ENCODE measurements at regions not wholly inside any gene's neighbourhood (a gene's known extent, or its start where the extent isn't known, plus 50 kb on each side); places are given as distances from the start of the nearest gene placed in this dataset.

- Histone ChIP-seq H3K9me3 (ENCODE audit: low read length) (no peaks in the 10 kb centered on the region), H3K27me3 (ENCODE audit: insufficient read depth, low read length) (no peaks in the 10 kb centered on the region), H4K20me1 (ENCODE audit: insufficient read depth, low read length) (no peaks in the 10 kb centered on the region), H3K4me1 (ENCODE audit: insufficient read depth, low read length, severe bottlenecking) (no peaks in the 10 kb centered on the region), H2AFZ (ENCODE audit: low read length) (no peak overlapping the region), H3K9me2 (ENCODE audit: low read depth, low read length) (no peaks in the 10 kb centered on the region), H3K36me3 (ENCODE audit: insufficient read depth, low read length) (no peaks in the 10 kb centered on the region), H3K4me3 (ENCODE audit: low read depth, low read length, poor library complexity, severe bottlenecking) (no peak overlapping the region), H3K4me2 (ENCODE audit: low read length) (no peak overlapping the region), H3K9ac (ENCODE audit: low read length) (no peak overlapping the region), H3K27ac (ENCODE audit: low read depth, low read length, poor library complexity, severe bottlenecking) (no peak overlapping the region), H3K79me2 (ENCODE audit: insufficient read depth, low read length) (no peaks in the 10 kb centered on the region), H3F3A (ENCODE audit: insufficient read depth, low read length) (no peaks in the 10 kb centered on the region)
- TF ChIP-seq CTCF (IDR thresholded peaks at IDR 0.05; ENCODE audit: low read length) (no peak), EZH2 (IDR thresholded peaks at IDR 0.05; ENCODE audit: borderline replicate concordance, low read length) (no peak)
These were observed 282.4 kb downstream of the ZNF326 start for GRCh38 chr1:90277270-90277669.

GRCh38 chr1:90274376-90274775 is 279.5 kb downstream of the ZNF326 start:
- Histone ChIP-seq H3K9me3 (ENCODE audit: low read length) (no peaks in the 10 kb centered on the region), H3K4me3 (ENCODE audit: low read depth, low read length, poor library complexity, severe bottlenecking) (no peak overlapping the region), H3K4me2 (ENCODE audit: low read length) (no peak overlapping the region), H3K9me2 (ENCODE audit: low read depth, low read length) (no peaks in the 10 kb centered on the region), H3K4me1 (ENCODE audit: insufficient read depth, low read length, severe bottlenecking) (no peaks in the 10 kb centered on the region), H3K79me2 (ENCODE audit: insufficient read depth, low read length) (no peaks in the 10 kb centered on the region), H3K27ac (ENCODE audit: low read depth, low read length, poor library complexity, severe bottlenecking) (no peak overlapping the region), H3F3A (ENCODE audit: insufficient read depth, low read length) (no peaks in the 10 kb centered on the region), H3K27me3 (ENCODE audit: insufficient read depth, low read length) (no peaks in the 10 kb centered on the region), H4K20me1 (ENCODE audit: insufficient read depth, low read length) (no peaks in the 10 kb centered on the region), H3K9ac (ENCODE audit: low read length) (no peak overlapping the region), H3K36me3 (ENCODE audit: insufficient read depth, low read length) (no peaks in the 10 kb centered on the region), H2AFZ (ENCODE audit: low read length) (no peak overlapping the region)
- TF ChIP-seq CTCF (IDR thresholded peaks at IDR 0.05; ENCODE audit: low read length), result no peak
- TF ChIP-seq EZH2 (IDR thresholded peaks at IDR 0.05; ENCODE audit: borderline replicate concordance, low read length), result no peak

- Histone ChIP-seq H3F3A (ENCODE audit: insufficient read depth, low read length) (no peaks in the 10 kb centered on the region), H3K27me3 (ENCODE audit: insufficient read depth, low read length) (no peaks in the 10 kb centered on the region), H4K20me1 (ENCODE audit: insufficient read depth, low read length) (no peaks in the 10 kb centered on the region), H3K36me3 (ENCODE audit: insufficient read depth, low read length) (no peaks in the 10 kb centered on the region), H3K79me2 (ENCODE audit: insufficient read depth, low read length) (no peaks in the 10 kb centered on the region), H3K4me2 (ENCODE audit: low read length) (no peak overlapping the region), H3K4me3 (ENCODE audit: low read depth, low read length, poor library complexity, severe bottlenecking) (no peak overlapping the region), H3K9ac (ENCODE audit: low read length) (no peak overlapping the region), H2AFZ (ENCODE audit: low read length) (no peak overlapping the region), H3K9me2 (ENCODE audit: low read depth, low read length) (no peaks in the 10 kb centered on the region), H3K27ac (ENCODE audit: low read depth, low read length, poor library complexity, severe bottlenecking) (no peak overlapping the region), H3K9me3 (ENCODE audit: low read length) (no peaks in the 10 kb centered on the region), H3K4me1 (ENCODE audit: insufficient read depth, low read length, severe bottlenecking) (no peaks in the 10 kb centered on the region)
- no peak for TF ChIP-seq CTCF (IDR thresholded peaks at IDR 0.05; ENCODE audit: low read length)
These were observed 278.4 kb downstream of the ZNF326 start for GRCh38 chr1:90273241-90273774.
